Memory B cell (primary cell): ENCODE measurements at regions not wholly inside any gene's neighbourhood (a gene's known extent, or its start where the extent isn't known, plus 50 kb on each side); places are given as distances from the start of the nearest gene placed in this dataset.

ENCODE experiments used
- ATAC-seq: fragments of 150-1000 bp; cut with Tn5 transposase; 2 replicates; pipeline ENCODE4 v1.10.0; 2021; ENCODE audit warnings: low read depth, mild to moderate bottlenecking, moderate library complexity
- DNase-seq, 2 donors: peaks; one replicate each; pipeline ENCODE4 v3.0.0; 2022; ENCODE audit warnings: low spot score in 2 of 2
- H3K27ac Mint-ChIP-seq: one replicate; pipeline ENCODE4 v1.8.0; 2022; ENCODE audit warnings: mild to moderate bottlenecking, moderate library complexity, mixed read lengths
- H3K27me3 Mint-ChIP-seq: one replicate; pipeline ENCODE4 v1.8.0; 2022; ENCODE audit warnings: mixed read lengths
- H3K36me3 Mint-ChIP-seq: one replicate; pipeline ENCODE4 v1.8.0; 2022; ENCODE audit warnings: mild to moderate bottlenecking, mixed read lengths
- H3K4me1 Mint-ChIP-seq: one replicate; pipeline ENCODE4 v1.8.0; 2022; ENCODE audit warnings: mixed read lengths
- H3K4me3 Mint-ChIP-seq: one replicate; pipeline ENCODE4 v1.8.0; 2022; ENCODE audit warnings: mild to moderate bottlenecking, moderate library complexity, mixed read lengths
- H3K9me3 Mint-ChIP-seq: one replicate; pipeline ENCODE4 v1.8.0; 2022; ENCODE audit warnings: mixed read lengths

- ATAC-seq (no peak), DNase-seq (no peak)
- Mint-ChIP-seq H3K4me3 (no peak overlapping the region), H3K9me3 (peaks cover 4% of the 10 kb centered on the region), H3K4me1 (no peaks in the 10 kb centered on the region), H3K27me3 (no peaks in the 10 kb centered on the region), H3K27ac (no peak overlapping the region), H3K36me3 (no peaks in the 10 kb centered on the region)
These were observed 359.5 kb upstream of the NPSR1 start for GRCh38 chr7:34298492-34299013.

- no peaks in the 10 kb centered on the region for H3K4me1 Mint-ChIP-seq
- no peak for DNase-seq
- no peak for ATAC-seq
- peaks cover 1% of the 10 kb centered on the region for H3K9me3 Mint-ChIP-seq
- H3K36me3 Mint-ChIP-seq: no peaks in the 10 kb centered on the region
- H3K4me3 Mint-ChIP-seq: no peak overlapping the region
- H3K27ac Mint-ChIP-seq: no peak overlapping the region
- H3K27me3 Mint-ChIP-seq: no peaks in the 10 kb centered on the region
These were observed 359.0 kb upstream of the NPSR1 start for GRCh38 chr7:34299066-34299465.

DNA sequence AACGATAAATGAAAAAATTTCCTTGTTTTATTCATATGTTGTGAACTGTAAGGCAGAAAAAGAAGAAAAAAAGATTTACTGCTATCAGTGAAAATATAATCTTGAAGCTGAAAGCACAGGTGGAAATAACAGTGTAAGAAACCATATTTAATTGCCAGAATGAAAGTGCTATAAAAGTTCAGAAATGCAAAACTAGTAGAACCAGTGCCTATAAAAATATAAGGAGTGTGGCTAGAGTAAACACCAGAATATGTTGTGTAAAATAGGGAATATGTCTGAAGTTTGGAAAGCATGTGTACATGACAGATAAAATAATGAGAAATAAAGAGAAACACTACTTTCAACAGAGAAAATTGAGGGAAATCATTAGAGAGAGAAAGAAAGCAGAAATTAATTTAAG lies 350.5 kb upstream of the NPSR1 start:
- no peaks in the 10 kb centered on the region for H3K36me3 Mint-ChIP-seq
- no peak for DNase-seq

DNA sequence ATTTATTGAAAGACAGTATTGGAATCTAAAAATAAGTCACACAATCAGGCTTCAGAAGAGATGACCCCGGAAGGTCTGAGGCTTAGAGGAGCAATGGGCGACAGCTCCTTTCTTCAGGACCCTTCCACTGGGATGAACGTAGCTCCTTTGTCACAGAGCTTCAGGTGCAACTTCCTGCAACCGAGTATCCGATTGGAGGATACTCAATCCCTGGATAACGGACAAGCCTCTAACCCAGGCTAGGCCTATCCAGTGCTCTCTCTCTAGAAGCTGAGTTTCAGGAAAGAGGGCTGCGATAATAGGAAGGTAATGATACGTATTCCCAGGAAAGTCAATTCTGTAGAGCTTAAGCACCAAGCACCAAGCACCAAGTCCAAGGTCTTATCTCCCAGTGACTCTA lies 349.4 kb upstream of the NPSR1 start:
- Mint-ChIP-seq H3K4me3 (no peak overlapping the region), H3K4me1 (no peaks in the 10 kb centered on the region), H3K9me3 (peaks cover 7% of the 10 kb centered on the region)

More for the DNA sequence above, 350.5 kb upstream of the NPSR1 start:
- Mint-ChIP-seq H3K4me1 (no peaks in the 10 kb centered on the region), H3K27me3 (no peaks in the 10 kb centered on the region), H3K27ac (no peak overlapping the region), H3K4me3 (no peak overlapping the region), H3K9me3 (peaks cover 3% of the 10 kb centered on the region)
- no peak for ATAC-seq

DNA sequence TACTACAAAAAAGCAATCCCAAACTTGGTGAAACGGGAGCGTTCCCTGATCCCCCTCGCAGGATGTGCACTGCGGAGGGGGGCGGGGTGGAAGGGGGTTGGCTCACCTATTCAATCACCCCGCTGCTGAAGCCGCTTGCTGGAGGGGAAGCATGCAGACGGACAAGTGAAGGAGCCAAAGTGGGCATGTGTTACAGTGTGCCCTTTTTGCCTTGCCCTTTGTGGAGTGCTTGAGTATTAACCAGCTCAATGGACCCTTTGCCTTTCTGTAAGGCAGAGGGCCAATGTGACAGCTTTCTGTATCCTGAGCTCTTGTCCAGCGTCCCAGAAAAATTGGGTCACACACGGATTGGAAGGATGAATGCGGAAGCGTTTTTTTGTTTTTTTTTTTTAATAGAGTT lies 348.9 kb upstream of the NPSR1 start:
- H3K27ac Mint-ChIP-seq: no peak overlapping the region
- DNase-seq: no peak
- H3K9me3 Mint-ChIP-seq: peaks cover 7% of the 10 kb centered on the region
- no peak overlapping the region for H3K4me3 Mint-ChIP-seq
- no peaks in the 10 kb centered on the region for H3K4me1 Mint-ChIP-seq
- no peaks in the 10 kb centered on the region for H3K27me3 Mint-ChIP-seq
- H3K36me3 Mint-ChIP-seq: no peaks in the 10 kb centered on the region
- no peak for ATAC-seq

More for the DNA sequence above, 349.4 kb upstream of the NPSR1 start:
- Mint-ChIP-seq H3K27me3 (no peaks in the 10 kb centered on the region), H3K36me3 (no peaks in the 10 kb centered on the region), H3K27ac (no peak overlapping the region)
- DNase-seq (no peak), ATAC-seq (no peak)

- no peaks in the 10 kb centered on the region for H3K36me3 Mint-ChIP-seq
- ATAC-seq: no peak
- H3K27ac Mint-ChIP-seq: no peak overlapping the region
These were observed 348.4 kb upstream of the NPSR1 start for GRCh38 chr7:34309584-34309983.

GRCh38 chr7:34311591-34311990 lies 346.4 kb upstream of the NPSR1 start:
- no peak overlapping the region for H3K27ac Mint-ChIP-seq
- no peaks in the 10 kb centered on the region for H3K27me3 Mint-ChIP-seq
- DNase-seq (no peak), ATAC-seq (no peak)
- no peaks in the 10 kb centered on the region for H3K36me3 Mint-ChIP-seq
- no peak overlapping the region for H3K4me3 Mint-ChIP-seq
- no peaks in the 10 kb centered on the region for H3K4me1 Mint-ChIP-seq
- H3K9me3 Mint-ChIP-seq: peaks cover 8% of the 10 kb centered on the region

More at GRCh38 chr7:34309584-34309983, 348.4 kb upstream of the NPSR1 start:
- peaks cover 7% of the 10 kb centered on the region for H3K9me3 Mint-ChIP-seq
- no peaks in the 10 kb centered on the region for H3K27me3 Mint-ChIP-seq
- no peak overlapping the region for H3K4me3 Mint-ChIP-seq
- no peaks in the 10 kb centered on the region for H3K4me1 Mint-ChIP-seq
- no peak for DNase-seq

- DNase-seq: no peak
- no peak for ATAC-seq
- H3K4me3 Mint-ChIP-seq: no peak overlapping the region
- no peaks in the 10 kb centered on the region for H3K27me3 Mint-ChIP-seq
- H3K36me3 Mint-ChIP-seq: no peaks in the 10 kb centered on the region
- H3K27ac Mint-ChIP-seq: no peak overlapping the region
- H3K4me1 Mint-ChIP-seq: no peaks in the 10 kb centered on the region
- peaks cover 8% of the 10 kb centered on the region for H3K9me3 Mint-ChIP-seq
These were observed 345.4 kb upstream of the NPSR1 start for GRCh38 chr7:34312624-34313023.

- Mint-ChIP-seq H3K4me3 (no peak overlapping the region), H3K36me3 (no peaks in the 10 kb centered on the region), H3K9me3 (peaks cover 8% of the 10 kb centered on the region), H3K27me3 (no peaks in the 10 kb centered on the region), H3K4me1 (no peaks in the 10 kb centered on the region), H3K27ac (no peak overlapping the region)
- DNase-seq (no peak), ATAC-seq (no peak)
These were observed 344.7 kb upstream of the NPSR1 start for GRCh38 chr7:34313289-34313688.

DNA sequence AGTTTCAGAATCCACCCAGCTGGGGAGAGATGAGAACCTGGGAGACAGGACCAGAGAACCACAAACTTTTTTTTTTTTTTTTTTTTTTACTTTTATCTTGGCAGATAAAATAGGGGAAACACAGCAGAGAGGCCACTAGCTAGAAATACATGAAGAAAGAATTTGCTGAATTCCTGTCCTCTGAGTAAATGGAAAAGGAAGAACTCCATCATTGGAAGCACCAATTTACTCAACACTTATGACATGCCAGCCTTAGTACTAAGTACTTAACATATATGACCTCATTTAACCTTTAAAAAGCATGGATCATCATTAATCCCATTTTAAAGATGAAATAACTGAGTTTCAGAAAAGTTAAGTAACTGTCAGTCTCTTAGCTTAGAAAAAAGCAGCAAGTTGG lies 343.0 kb upstream of the NPSR1 start:
- no peak for DNase-seq
- Mint-ChIP-seq H3K36me3 (no peaks in the 10 kb centered on the region), H3K27ac (no peak overlapping the region), H3K9me3 (peaks cover 8% of the 10 kb centered on the region), H3K4me1 (no peaks in the 10 kb centered on the region), H3K4me3 (no peak overlapping the region), H3K27me3 (no peaks in the 10 kb centered on the region)
- no peak for ATAC-seq

DNA sequence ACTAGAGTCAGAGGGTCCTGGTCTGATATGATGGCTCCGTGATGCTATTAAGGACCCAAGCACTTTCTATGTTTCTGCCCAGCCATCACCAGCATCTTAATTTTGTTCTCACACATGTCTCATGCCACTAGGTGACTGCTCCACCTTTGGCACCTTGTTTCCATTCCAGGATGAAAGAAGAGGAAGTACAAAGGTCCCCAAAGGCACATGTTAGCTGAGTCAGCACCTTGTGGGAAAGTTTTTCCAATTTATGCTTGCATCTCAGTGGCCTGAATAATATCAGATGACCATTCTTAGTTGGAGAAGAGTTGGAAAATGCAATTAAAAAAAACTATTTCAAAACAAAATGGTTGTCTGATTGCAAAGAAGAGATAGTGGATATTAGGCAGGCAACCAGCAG lies 341.0 kb upstream of the NPSR1 start:
- no peak overlapping the region for H3K4me3 Mint-ChIP-seq
- H3K27me3 Mint-ChIP-seq: peaks cover 4% of the 10 kb centered on the region
- H3K9me3 Mint-ChIP-seq: peaks cover 6% of the 10 kb centered on the region
- peaks cover 2% of the 10 kb centered on the region for H3K4me1 Mint-ChIP-seq
- ATAC-seq (no peak), DNase-seq (no peak)
- H3K27ac Mint-ChIP-seq: no peak overlapping the region
- no peaks in the 10 kb centered on the region for H3K36me3 Mint-ChIP-seq

DNA sequence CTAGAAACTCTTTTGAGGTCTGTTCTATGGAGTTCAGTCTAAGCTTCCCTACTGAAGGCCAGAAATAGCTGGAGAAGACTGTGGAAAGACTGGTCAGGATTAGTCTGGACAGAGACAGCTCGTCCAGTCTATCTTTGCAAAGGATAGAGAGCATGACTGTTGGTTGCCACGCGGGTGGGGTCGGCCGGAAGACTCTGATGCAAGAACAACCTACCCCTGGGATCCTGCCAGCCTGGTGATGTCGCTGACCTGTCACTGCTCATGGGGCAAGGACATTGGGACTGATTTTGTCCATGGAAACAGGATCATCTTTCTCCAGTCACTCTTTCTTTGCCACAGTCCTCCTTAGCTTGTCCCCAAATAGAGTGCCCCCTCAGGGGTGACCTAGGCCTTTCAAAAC lies 337.6 kb upstream of the NPSR1 start:
- Mint-ChIP-seq H3K9me3 (no peaks in the 10 kb centered on the region), H3K27me3 (peaks cover 6% of the 10 kb centered on the region), H3K4me1 (peaks cover 2% of the 10 kb centered on the region), H3K4me3 (no peak overlapping the region), H3K27ac (no peak overlapping the region), H3K36me3 (no peaks in the 10 kb centered on the region)
- no peak for DNase-seq
- no peak for ATAC-seq

GRCh38 chr7:34320926-34321661 lies 336.9 kb upstream of the NPSR1 start:
- no peak overlapping the region for H3K27ac Mint-ChIP-seq
- no peaks in the 10 kb centered on the region for H3K9me3 Mint-ChIP-seq
- peaks cover 6% of the 10 kb centered on the region for H3K27me3 Mint-ChIP-seq
- DNase-seq (peak in 1 of 2 donors; percentile 3), ATAC-seq (peak; percentile 32)
- no peaks in the 10 kb centered on the region for H3K36me3 Mint-ChIP-seq
- no peak overlapping the region for H3K4me3 Mint-ChIP-seq
- peaks cover 2% of the 10 kb centered on the region for H3K4me1 Mint-ChIP-seq

GRCh38 chr7:34322841-34323240 lies 335.2 kb upstream of the NPSR1 start:
- H3K4me1 Mint-ChIP-seq: peaks cover 2% of the 10 kb centered on the region
- H3K4me3 Mint-ChIP-seq: no peak overlapping the region
- ATAC-seq (no peak), DNase-seq (no peak)
- no peaks in the 10 kb centered on the region for H3K9me3 Mint-ChIP-seq
- no peak overlapping the region for H3K27ac Mint-ChIP-seq
- no peaks in the 10 kb centered on the region for H3K36me3 Mint-ChIP-seq
- H3K27me3 Mint-ChIP-seq: peaks cover 6% of the 10 kb centered on the region

DNA sequence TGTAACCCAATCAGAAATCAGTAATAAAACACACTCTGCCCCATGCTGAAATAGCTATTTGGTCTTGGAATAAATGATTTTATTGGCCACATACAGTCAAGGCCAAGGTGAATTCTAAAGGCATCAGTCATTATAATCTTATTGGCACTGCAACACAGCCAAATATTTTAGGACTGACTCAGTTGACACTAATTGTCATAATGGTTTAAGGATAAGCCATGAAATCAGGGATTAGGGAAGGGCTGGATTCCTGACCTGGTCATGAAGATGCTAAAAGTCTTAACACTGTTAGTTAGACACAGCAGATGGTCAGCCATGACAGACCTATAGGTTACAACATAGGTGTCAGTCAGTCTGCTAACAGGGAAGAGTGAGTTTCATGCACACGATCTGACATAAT lies 330.3 kb upstream of the NPSR1 start:
- Mint-ChIP-seq H3K4me3 (no peak overlapping the region), H3K9me3 (no peaks in the 10 kb centered on the region), H3K27me3 (no peaks in the 10 kb centered on the region), H3K4me1 (no peaks in the 10 kb centered on the region), H3K36me3 (no peaks in the 10 kb centered on the region), H3K27ac (no peak overlapping the region)
- DNase-seq (no peak), ATAC-seq (no peak)
